CD14-positive monocyte (primary cell): ENCODE measurements at regions not wholly inside any gene's neighbourhood (a gene's known extent, or its start where the extent isn't known, plus 50 kb on each side); places are given as distances from the start of the nearest gene placed in this dataset.

Experiments used
- DNase-seq, 3 donors: peaks; one replicate each; pipeline ENCODE4 v3.0.0-alpha.2; 2011 to 2022
- H2AFZ ChIP-seq: 2 replicates; pipeline ENCODE4 v1.6.0; 2012; ENCODE audit warnings: mild to moderate bottlenecking, low read depth, low read length, inconsistent platforms; ENCODE audit not compliant: insufficient read depth, poor library complexity, severe bottlenecking
- H3K27ac ChIP-seq, 2 donors: 1 replicate in 1 of 2; 2 replicates in 1 of 2; pipeline ENCODE4 v1.5.1; 2012 to 2013; ENCODE audit warnings: low read length in 2 of 2, control low read depth in 1 of 2, inconsistent platforms in 1 of 2, low read depth in 1 of 2, mild to moderate bottlenecking in 1 of 2
- H3K27me3 ChIP-seq, 2 donors: one replicate each; pipeline versions ENCODE4 v1.6.0 to v1.6.1; 2011 to 2013; ENCODE audit warnings: low read length in 2 of 2; ENCODE audit not compliant: control insufficient read depth in 2 of 2, insufficient read depth in 2 of 2
- H3K36me3 ChIP-seq, 2 donors: replicated peaks in 1 of 2; 1 replicate in 1 of 2; 2 replicates in 1 of 2; pipeline versions ENCODE4 v1.5.1 to v1.6.1; 2012 to 2013; ENCODE audit warnings: low read length in 2 of 2, control low read depth in 1 of 2, inconsistent platforms in 1 of 2, mild to moderate bottlenecking in 1 of 2; ENCODE audit not compliant: insufficient read depth in 2 of 2, control insufficient read depth in 1 of 2
- H3K4me1 ChIP-seq, 2 donors: 1 replicate in 1 of 2; 2 replicates in 1 of 2; pipeline versions ENCODE4 v1.5.1 to v1.6.1; 2012 to 2013; ENCODE audit warnings: low read length in 2 of 2, control low read depth in 1 of 2, inconsistent platforms in 1 of 2, mild to moderate bottlenecking in 1 of 2, moderate library complexity in 1 of 2; ENCODE audit not compliant: insufficient read depth in 2 of 2, control insufficient read depth in 1 of 2
- H3K4me2 ChIP-seq: replicated peaks from 2 replicates; pipeline ENCODE3; 2012; ENCODE audit warnings: low read length, moderate library complexity, mild to moderate bottlenecking; ENCODE audit not compliant: poor library complexity, severe bottlenecking; ENCODE audit errors: extremely low read depth
- H3K4me3 ChIP-seq, 3 experiments: fragments of 200-600 bp in 1 of 3; sonication (generic) in 1 of 3; replicated peaks in 1 of 3; 1 replicate in 2 of 3; 2 replicates in 1 of 3; pipeline ENCODE4 v1.5.1; 2011 to 2013; ENCODE audit warnings: low read length in 3 of 3, mild to moderate bottlenecking in 3 of 3, control low read depth in 2 of 3, low read depth in 2 of 3, inconsistent platforms in 1 of 3, moderate library complexity in 1 of 3
- H3K79me2 ChIP-seq: 2 replicates; pipeline ENCODE4 v1.6.0; 2012; ENCODE audit warnings: mild to moderate bottlenecking, control low read depth, inconsistent platforms, low read length, moderate library complexity; ENCODE audit not compliant: insufficient read depth
- H3K9ac ChIP-seq: 2 replicates; pipeline ENCODE4 v1.6.0; 2017; ENCODE audit warnings: low read length, mild to moderate bottlenecking; ENCODE audit not compliant: insufficient read depth, poor library complexity, severe bottlenecking
- H3K9me3 ChIP-seq, 2 donors: replicated peaks in 1 of 2; 1 replicate in 1 of 2; 2 replicates in 1 of 2; pipeline versions ENCODE4 v1.5.1 to v1.6.1; 2012 to 2013; ENCODE audit warnings: low read length in 2 of 2, control low read depth in 1 of 2; ENCODE audit not compliant: control insufficient read depth in 1 of 2, insufficient read depth in 1 of 2
- H4K20me1 ChIP-seq: 2 replicates; pipeline ENCODE4 v1.6.0; 2012; ENCODE audit warnings: mild to moderate bottlenecking, low read length, control low read depth, moderate library complexity; ENCODE audit not compliant: insufficient read depth
- H3K27ac Mint-ChIP-seq, 7 donors: one replicate each; pipeline ENCODE4 v1.8.0; 2020; ENCODE audit warnings: mild to moderate bottlenecking in 7 of 7, mixed read lengths in 7 of 7, moderate library complexity in 6 of 7, inconsistent platforms in 2 of 7
- H3K27me3 Mint-ChIP-seq, 3 donors: one replicate each; pipeline ENCODE4 v1.8.0; 2021 to 2022; ENCODE audit warnings: low read depth in 3 of 3, mild to moderate bottlenecking in 3 of 3, mixed read lengths in 3 of 3, moderate library complexity in 3 of 3, inconsistent platforms in 1 of 3
- H3K36me3 Mint-ChIP-seq, 2 donors: one replicate each; pipeline ENCODE4 v1.8.0; 2020; ENCODE audit warnings: mixed read lengths in 2 of 2, inconsistent platforms in 1 of 2, mild to moderate bottlenecking in 1 of 2
- H3K4me1 Mint-ChIP-seq: one replicate; pipeline ENCODE4 v1.8.0; 2020; ENCODE audit warnings: mild to moderate bottlenecking, mixed read lengths
- H3K4me3 Mint-ChIP-seq, 2 donors: one replicate each; pipeline ENCODE4 v1.8.0; 2020; ENCODE audit warnings: mild to moderate bottlenecking in 2 of 2, mixed read lengths in 2 of 2, moderate library complexity in 1 of 2
- H3K9me3 Mint-ChIP-seq, 7 donors: one replicate each; pipeline ENCODE4 v1.8.0; 2020 to 2022; ENCODE audit warnings: mixed read lengths in 7 of 7, mild to moderate bottlenecking in 6 of 7, moderate library complexity in 6 of 7, inconsistent platforms in 2 of 7
- WGBS: methylation state at CpG from one replicate; pipeline ENCODE4 v1.1.5; 2013; ENCODE audit warnings: missing lambda C conversion rate; ENCODE audit not compliant: insufficient coverage; 5-methylcytosine and 5-hydroxymethylcytosine counted together
- intact Hi-C, 2 donors: fragments of 100-400 bp; cut with micrococcal nuclease; formaldehyde crosslinking; loops; one replicate each; pipeline versions ENCODE4 v1.15.0 to v1.15.1; 2023
- TF ChIP-seq, protein P1 (sequence below): fragments of 200-600 bp; IDR thresholded peaks from one replicate; pipeline ENCODE4 v1.8.0; 2022; ENCODE audit warnings: antibody characterized with exemption, mild to moderate bottlenecking

DNA sequence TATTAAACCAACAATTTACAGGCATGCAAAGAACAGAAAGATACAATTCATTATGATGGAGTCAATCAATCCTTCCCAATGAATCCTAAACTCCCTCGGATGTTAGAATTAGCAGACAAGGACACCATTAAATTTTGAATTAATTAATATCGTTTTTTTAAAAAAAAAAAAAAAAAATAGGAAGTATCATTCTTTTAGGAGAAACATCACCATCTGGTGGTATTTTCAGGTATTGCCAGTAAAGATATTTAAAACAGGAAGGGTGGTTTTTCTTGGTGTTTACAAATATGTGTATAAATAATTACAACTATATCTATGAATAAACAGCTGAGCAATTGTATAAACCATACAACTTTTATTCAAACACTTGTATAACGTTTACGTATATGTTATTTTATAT, 564.4 kb downstream of the HAO1 start:
- Mint-ChIP-seq H3K36me3 (no peaks in the 10 kb centered on the region), H3K27me3 (peaks cover 2 to 4% (median 2%) of the 10 kb centered on the region in 3 donors), H3K27ac (no peak overlapping the region), H3K4me1 (no peaks in the 10 kb centered on the region), H3K4me3 (no peak overlapping the region), H3K9me3 (peaks cover 0 to 2% (median 0%) of the 10 kb centered on the region in 7 donors)
- Histone ChIP-seq H3K27me3 (no peaks in the 10 kb centered on the region), H3K36me3 (no peaks in the 10 kb centered on the region), H3K79me2 (no peaks in the 10 kb centered on the region), H3K4me2 (no peak overlapping the region), H3K27ac (no peak overlapping the region), H3K9ac (no peak overlapping the region), H4K20me1 (no peaks in the 10 kb centered on the region), H2AFZ (no peak overlapping the region), H3K9me3 (no peaks in the 10 kb centered on the region), H3K4me3 (no peak overlapping the region), H3K4me1 (no peaks in the 10 kb centered on the region)
- no CpG with 5 or more reads among the region's 4 CpGs for WGBS
- TF ChIP-seq, protein P1, sequence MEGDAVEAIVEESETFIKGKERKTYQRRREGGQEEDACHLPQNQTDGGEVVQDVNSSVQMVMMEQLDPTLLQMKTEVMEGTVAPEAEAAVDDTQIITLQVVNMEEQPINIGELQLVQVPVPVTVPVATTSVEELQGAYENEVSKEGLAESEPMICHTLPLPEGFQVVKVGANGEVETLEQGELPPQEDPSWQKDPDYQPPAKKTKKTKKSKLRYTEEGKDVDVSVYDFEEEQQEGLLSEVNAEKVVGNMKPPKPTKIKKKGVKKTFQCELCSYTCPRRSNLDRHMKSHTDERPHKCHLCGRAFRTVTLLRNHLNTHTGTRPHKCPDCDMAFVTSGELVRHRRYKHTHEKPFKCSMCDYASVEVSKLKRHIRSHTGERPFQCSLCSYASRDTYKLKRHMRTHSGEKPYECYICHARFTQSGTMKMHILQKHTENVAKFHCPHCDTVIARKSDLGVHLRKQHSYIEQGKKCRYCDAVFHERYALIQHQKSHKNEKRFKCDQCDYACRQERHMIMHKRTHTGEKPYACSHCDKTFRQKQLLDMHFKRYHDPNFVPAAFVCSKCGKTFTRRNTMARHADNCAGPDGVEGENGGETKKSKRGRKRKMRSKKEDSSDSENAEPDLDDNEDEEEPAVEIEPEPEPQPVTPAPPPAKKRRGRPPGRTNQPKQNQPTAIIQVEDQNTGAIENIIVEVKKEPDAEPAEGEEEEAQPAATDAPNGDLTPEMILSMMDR = peak; percentile 76
- peak in 2 of 3 donors; percentile 3 to 15 for DNase-seq
- intact Hi-C loops = loop anchor here in 1 of 2 donors (5.0 to 10.0 kb wide), 2 partner anchors 791 to 1234 kb away; no protein-coding TSS in a partner anchor

DNA sequence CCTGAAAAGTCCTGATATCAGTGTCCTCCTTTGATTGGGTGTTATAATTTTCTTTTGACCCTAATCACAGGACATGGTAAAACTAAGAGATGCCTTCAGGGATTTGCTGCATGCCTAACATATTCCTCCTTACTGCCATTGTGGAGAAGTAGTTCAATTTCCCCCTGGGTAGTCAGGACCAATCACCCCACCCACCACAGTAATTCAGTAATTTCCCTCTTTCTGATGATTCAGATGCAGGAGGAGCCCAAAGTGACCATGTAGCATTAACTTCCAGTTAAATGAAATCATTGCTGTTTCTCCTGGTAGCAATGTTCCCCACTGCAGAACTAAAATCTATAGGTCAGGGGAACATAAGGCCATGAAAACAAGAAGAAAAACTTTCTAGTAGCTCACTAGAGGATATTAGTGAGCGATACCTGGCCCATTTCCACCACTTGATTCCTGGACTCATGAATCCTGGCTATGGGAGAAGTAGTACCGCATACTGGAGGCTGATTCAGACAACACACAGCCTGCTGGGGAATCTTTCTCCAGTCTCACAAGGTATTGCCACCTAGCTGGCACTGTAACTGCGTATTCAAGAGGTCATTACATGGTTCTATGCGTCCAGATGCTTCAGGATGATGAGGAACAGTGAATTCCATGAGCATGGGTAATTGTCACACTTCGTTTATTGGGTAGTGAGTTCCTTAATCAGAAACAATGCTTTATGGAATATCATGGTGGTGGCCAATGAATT, 561.2 kb downstream of the HAO1 start:
- peaks cover 0 to 4% (median 0%) of the 10 kb centered on the region in 3 donors for H3K27me3 Mint-ChIP-seq
- no peak overlapping the region for H2AFZ ChIP-seq
- no peaks in the 10 kb centered on the region for H3K27me3 ChIP-seq
- H3K79me2 ChIP-seq = no peaks in the 10 kb centered on the region
- H4K20me1 ChIP-seq = no peaks in the 10 kb centered on the region
- TF ChIP-seq, protein P1 = no peak
- H3K36me3 Mint-ChIP-seq = no peaks in the 10 kb centered on the region
- no peak overlapping the region for H3K27ac ChIP-seq
- H3K4me2 ChIP-seq = no peak overlapping the region
- H3K4me3 Mint-ChIP-seq = no peak overlapping the region
- H3K27ac Mint-ChIP-seq = no peak overlapping the region
- no peaks in the 10 kb centered on the region for H3K4me1 Mint-ChIP-seq
- no peak overlapping the region for H3K4me3 ChIP-seq
- no peak for DNase-seq
- no peaks in the 10 kb centered on the region for H3K9me3 ChIP-seq
- no peaks in the 10 kb centered on the region for H3K4me1 ChIP-seq
- no peaks in the 10 kb centered on the region for H3K36me3 ChIP-seq
- intact Hi-C loops = loop anchor here in 1 of 2 donors (5.0 to 10.0 kb wide), 2 partner anchors 794 to 1237 kb away; no protein-coding TSS in a partner anchor
- peaks cover 0 to 2% (median 0%) of the 10 kb centered on the region in 7 donors for H3K9me3 Mint-ChIP-seq
- no peak overlapping the region for H3K9ac ChIP-seq
- 83% methylated on average over 3 of the region's 5 CpGs for WGBS
